MG63 (cell line): ENCODE measurements at regions not wholly inside any gene's neighbourhood (a gene's known extent, or its start where the extent isn't known, plus 50 kb on each side); places are given as distances from the start of the nearest gene placed in this dataset.

Experiments used
- DNase-seq: peaks from one replicate; pipeline ENCODE4 v3.0.0-alpha.2; 2020
- H3K27me3 ChIP-seq: fragments of 250-450 bp; sonication (Bioruptor Pico); 2 replicates; pipeline ENCODE4 v1.5.1; 2020; ENCODE audit warnings: mild to moderate bottlenecking, moderate library complexity
- H3K36me3 ChIP-seq: fragments of 250-450 bp; sonication (Bioruptor Pico); 2 replicates; pipeline ENCODE4 v1.5.1; 2020; ENCODE audit warnings: mild to moderate bottlenecking, moderate library complexity
- H3K4me3 ChIP-seq: fragments of 250-450 bp; sonication (Bioruptor Pico); 2 replicates; pipeline ENCODE4 v1.5.1; 2020; ENCODE audit warnings: mild to moderate bottlenecking, moderate library complexity
- H3K9me3 ChIP-seq: fragments of 250-450 bp; sonication (Bioruptor Pico); 2 replicates; pipeline ENCODE4 v1.5.1; 2020; ENCODE audit warnings: mild to moderate bottlenecking, moderate library complexity

GRCh38 chr1:34631126-34631525 is 123.7 kb upstream of the GJB5 start:
- H3K36me3 ChIP-seq, result no peaks in the 10 kb centered on the region
- no peak for DNase-seq
- H3K4me3 ChIP-seq, result no peak overlapping the region
- no peaks in the 10 kb centered on the region for H3K9me3 ChIP-seq
- no peaks in the 10 kb centered on the region for H3K27me3 ChIP-seq

GRCh38 chr1:34639701-34640100 is 115.1 kb upstream of the GJB5 start:
- Histone ChIP-seq H3K36me3 (no peaks in the 10 kb centered on the region), H3K27me3 (peaks cover 1% of the 10 kb centered on the region), H3K9me3 (no peaks in the 10 kb centered on the region), H3K4me3 (no peak overlapping the region)
- DNase-seq, result no peak

- H3K9me3 ChIP-seq, result no peaks in the 10 kb centered on the region
- H3K36me3 ChIP-seq, result no peaks in the 10 kb centered on the region
- no peak for DNase-seq
- H3K4me3 ChIP-seq, result no peak overlapping the region
- peaks cover 7% of the 10 kb centered on the region for H3K27me3 ChIP-seq
These were observed 114.0 kb upstream of the GJB5 start for GRCh38 chr1:34640654-34641401.

GRCh38 chr1:34642679-34643078 is 112.2 kb upstream of the GJB5 start:
- DNase-seq, result no peak
- peaks cover 11% of the 10 kb centered on the region for H3K27me3 ChIP-seq
- no peaks in the 10 kb centered on the region for H3K9me3 ChIP-seq
- H3K36me3 ChIP-seq, result no peaks in the 10 kb centered on the region
- no peak overlapping the region for H3K4me3 ChIP-seq

DNA sequence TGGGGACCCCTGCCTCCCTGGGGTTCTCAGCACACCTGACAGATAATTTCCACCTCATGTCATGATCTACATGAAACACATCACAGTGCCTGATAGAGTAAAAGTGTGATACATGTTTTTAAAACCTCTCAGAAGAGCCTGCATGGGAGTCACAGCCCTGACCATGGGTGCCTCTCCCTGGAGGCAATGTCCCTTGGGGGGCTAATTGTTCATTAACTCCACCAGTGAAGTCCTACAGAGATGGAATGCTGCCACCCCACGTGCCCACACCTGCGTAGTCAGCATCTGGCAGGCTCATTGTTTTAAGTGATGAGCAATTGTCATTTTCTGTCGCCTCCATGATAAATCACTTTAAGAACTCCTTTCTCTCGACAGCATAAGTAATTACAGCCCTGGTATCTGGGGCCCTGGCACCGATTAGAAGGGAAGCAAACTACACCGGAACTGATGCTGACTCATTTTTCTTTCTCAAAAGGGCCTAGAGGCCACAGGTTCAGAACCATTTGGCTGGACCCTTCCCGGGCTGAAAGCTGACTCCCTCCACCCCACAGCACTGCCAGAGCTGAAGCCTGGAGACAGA is 109.6 kb upstream of the GJB5 start:
- H3K36me3 ChIP-seq, result no peaks in the 10 kb centered on the region
- H3K9me3 ChIP-seq, result no peaks in the 10 kb centered on the region
- no peak overlapping the region for H3K4me3 ChIP-seq
- H3K27me3 ChIP-seq, result peaks cover 13% of the 10 kb centered on the region
- no peak for DNase-seq

- peaks cover 13% of the 10 kb centered on the region for H3K27me3 ChIP-seq
- H3K9me3 ChIP-seq, result no peaks in the 10 kb centered on the region
- no peak overlapping the region for H3K4me3 ChIP-seq
- no peak for DNase-seq
- H3K36me3 ChIP-seq, result no peaks in the 10 kb centered on the region
These were observed 108.9 kb upstream of the GJB5 start for GRCh38 chr1:34645919-34646318.

- no peak for DNase-seq
- Histone ChIP-seq H3K36me3 (no peaks in the 10 kb centered on the region), H3K4me3 (no peak overlapping the region), H3K9me3 (no peaks in the 10 kb centered on the region), H3K27me3 (peaks cover 17% of the 10 kb centered on the region)
These were observed 106.3 kb upstream of the GJB5 start for GRCh38 chr1:34648501-34648900.

DNA sequence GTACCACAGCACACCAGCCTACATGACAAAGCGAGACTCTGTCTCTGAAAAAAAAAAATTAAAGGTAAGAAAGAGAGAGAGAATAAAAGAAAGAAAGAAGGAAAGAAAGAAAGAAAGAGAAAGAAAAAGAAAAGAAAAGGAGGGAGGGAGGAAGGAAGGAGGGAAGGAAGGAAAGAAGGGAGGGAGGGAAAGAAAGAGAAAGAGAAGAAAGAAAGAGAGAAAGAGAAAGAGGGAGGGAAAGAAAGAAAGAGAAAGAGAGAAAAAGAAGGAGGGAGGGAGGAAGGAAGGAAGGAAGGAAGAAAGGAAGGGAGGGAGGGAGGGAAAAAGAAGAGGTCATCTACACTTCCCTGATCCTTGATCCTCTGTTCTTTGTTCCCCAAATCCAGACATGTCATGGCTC is 104.8 kb upstream of the GJB5 start:
- H3K9me3 ChIP-seq, result no peaks in the 10 kb centered on the region
- DNase-seq, result no peak

DNA sequence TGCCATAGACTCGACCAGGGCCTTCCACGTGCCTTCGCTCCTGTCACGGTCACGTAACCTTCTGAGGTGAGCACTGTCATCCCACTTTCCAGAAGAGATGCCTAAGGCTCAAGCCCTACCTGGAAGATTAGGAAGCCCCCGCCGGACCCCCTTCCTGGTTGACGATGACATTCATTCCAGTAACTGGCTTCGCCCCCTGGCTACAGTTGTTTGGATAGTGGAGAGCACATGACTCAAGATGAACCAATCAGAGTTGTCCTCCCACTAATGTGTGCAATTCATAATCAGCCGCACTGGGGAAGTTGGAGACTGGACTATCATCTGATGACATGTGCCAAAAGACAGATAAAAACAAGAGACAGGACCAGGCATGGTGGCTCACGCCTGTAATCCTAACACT is 104.0 kb upstream of the GJB5 start:
- Histone ChIP-seq H3K9me3 (no peaks in the 10 kb centered on the region), H3K36me3 (no peaks in the 10 kb centered on the region), H3K4me3 (no peak overlapping the region), H3K27me3 (peaks cover 10% of the 10 kb centered on the region)
- DNase-seq, result no peak

More for the DNA sequence above, 104.8 kb upstream of the GJB5 start:
- H3K36me3 ChIP-seq, result no peaks in the 10 kb centered on the region
- H3K4me3 ChIP-seq, result no peak overlapping the region
- peaks cover 13% of the 10 kb centered on the region for H3K27me3 ChIP-seq

GRCh38 chr1:34653110-34653509 is 101.7 kb upstream of the GJB5 start:
- Histone ChIP-seq H3K9me3 (no peaks in the 10 kb centered on the region), H3K27me3 (peaks cover 7% of the 10 kb centered on the region), H3K36me3 (no peaks in the 10 kb centered on the region), H3K4me3 (no peak overlapping the region)
- DNase-seq, result no peak

DNA sequence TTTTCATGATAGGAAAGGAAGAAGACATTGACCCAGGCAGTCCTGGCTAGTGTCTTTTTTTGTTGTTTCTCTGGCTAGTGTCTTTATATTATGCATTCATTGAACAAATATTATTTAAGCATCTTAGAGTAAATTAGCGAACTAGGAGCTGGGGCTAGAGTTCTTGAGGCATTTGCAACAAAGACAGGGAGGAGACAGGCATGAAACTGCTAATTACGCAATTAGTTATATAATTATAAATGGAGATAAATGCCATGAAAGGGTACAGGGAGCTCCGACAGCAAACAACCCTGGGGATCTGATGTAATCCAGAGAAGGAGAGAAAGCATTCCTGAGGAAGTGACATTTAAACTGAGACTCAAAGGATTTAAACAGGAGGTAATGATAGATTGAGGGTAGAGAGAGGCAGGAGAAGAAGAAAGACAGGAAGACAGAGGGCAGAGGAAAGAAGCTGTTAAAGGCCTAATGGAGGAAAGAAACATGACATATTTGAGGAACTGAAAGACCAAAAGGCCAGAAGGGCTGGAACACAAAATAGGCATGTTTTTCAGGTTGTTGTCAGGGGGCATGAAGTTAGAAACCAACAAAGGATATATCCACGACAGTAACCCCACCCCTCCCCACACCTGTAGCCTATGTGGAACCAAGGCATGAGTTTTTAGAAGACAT is 99.5 kb upstream of the GJB5 start:
- no peaks in the 10 kb centered on the region for H3K36me3 ChIP-seq
- no peaks in the 10 kb centered on the region for H3K9me3 ChIP-seq
- no peak overlapping the region for H3K4me3 ChIP-seq
- peaks cover 4% of the 10 kb centered on the region for H3K27me3 ChIP-seq
- no peak for DNase-seq

DNA sequence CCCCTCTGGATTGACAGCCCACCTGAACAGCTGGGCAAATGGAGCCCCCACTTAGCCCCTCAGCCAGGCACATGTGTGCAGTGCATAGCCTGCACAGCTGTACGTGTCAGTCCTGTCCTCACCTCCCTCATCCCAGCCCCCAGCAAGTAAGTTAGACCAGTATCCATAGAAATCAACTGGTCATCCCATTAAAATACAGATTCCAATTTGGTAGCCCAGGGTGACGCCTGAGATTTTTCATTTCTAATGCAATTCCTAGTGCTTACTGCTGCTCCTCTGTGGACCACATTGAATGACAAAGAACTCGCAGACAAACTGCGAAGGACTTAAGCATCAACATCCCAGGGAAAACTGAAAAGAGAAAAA is 99.0 kb upstream of the GJB5 start:
- Histone ChIP-seq H3K27me3 (peaks cover 4% of the 10 kb centered on the region), H3K36me3 (no peaks in the 10 kb centered on the region), H3K9me3 (no peaks in the 10 kb centered on the region), H3K4me3 (no peak overlapping the region)
- DNase-seq, result no peak

DNA sequence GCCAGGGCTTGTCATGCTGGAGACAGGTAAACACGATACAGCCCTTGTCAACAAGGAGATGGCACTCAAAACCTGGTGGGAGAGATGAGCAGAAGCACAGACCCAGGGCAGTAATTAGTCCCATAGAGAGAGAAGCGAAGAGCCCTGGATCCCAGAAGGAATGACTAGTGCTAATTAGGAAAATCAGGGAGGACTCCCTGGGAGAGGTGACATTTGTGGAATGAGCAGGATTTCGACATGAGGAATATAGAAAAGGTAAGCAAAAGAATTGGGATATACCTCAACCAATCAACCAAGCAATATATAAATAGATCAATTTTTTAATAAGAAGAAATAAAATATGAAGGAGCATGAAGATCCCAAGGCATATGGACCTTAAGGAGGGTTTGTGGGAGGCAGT is 98.5 kb upstream of the GJB5 start:
- Histone ChIP-seq H3K27me3 (peaks cover 4% of the 10 kb centered on the region), H3K36me3 (no peaks in the 10 kb centered on the region)

DNA sequence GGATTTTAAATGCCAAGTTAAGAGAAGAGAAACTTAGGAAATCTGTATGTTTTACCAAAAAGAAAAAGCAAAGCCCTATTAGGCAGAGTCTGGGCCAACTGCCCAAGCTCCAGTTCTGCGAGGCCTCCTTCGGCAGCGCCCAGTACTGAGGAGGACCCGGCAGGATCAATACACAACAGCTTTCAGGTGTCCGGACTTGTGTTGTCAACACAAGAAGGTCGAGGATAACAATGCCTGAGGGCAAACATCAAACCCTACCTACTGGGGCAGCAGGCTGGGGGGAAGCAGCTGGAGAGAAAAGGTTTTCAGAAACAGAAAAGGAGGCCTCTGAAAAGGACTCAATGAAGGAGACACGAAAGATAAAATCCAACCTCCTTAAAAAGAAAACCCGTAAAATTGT is 98.1 kb upstream of the GJB5 start:
- no peaks in the 10 kb centered on the region for H3K9me3 ChIP-seq
- H3K27me3 ChIP-seq, result peaks cover 2% of the 10 kb centered on the region; the same call in 1 of the 2 replicates
- H3K36me3 ChIP-seq, result no peaks in the 10 kb centered on the region
- no peak for DNase-seq
- H3K4me3 ChIP-seq, result no peak overlapping the region

More for the DNA sequence above, 98.5 kb upstream of the GJB5 start:
- H3K4me3 ChIP-seq, result no peak overlapping the region
- no peak for DNase-seq
- no peaks in the 10 kb centered on the region for H3K9me3 ChIP-seq

GRCh38 chr1:34657266-34657665 is 97.6 kb upstream of the GJB5 start:
- Histone ChIP-seq H3K4me3 (no peak overlapping the region), H3K27me3 (peaks cover 2% of the 10 kb centered on the region; the same call in 1 of the 2 replicates), H3K9me3 (no peaks in the 10 kb centered on the region), H3K36me3 (no peaks in the 10 kb centered on the region)
- no peak for DNase-seq

GRCh38 chr1:34657849-34658248 is 97.0 kb upstream of the GJB5 start:
- H3K9me3 ChIP-seq, result no peaks in the 10 kb centered on the region
- no peak overlapping the region for H3K4me3 ChIP-seq
- DNase-seq, result no peak
- peaks cover 2% of the 10 kb centered on the region; the same call in 1 of the 2 replicates for H3K27me3 ChIP-seq
- H3K36me3 ChIP-seq, result no peaks in the 10 kb centered on the region

DNA sequence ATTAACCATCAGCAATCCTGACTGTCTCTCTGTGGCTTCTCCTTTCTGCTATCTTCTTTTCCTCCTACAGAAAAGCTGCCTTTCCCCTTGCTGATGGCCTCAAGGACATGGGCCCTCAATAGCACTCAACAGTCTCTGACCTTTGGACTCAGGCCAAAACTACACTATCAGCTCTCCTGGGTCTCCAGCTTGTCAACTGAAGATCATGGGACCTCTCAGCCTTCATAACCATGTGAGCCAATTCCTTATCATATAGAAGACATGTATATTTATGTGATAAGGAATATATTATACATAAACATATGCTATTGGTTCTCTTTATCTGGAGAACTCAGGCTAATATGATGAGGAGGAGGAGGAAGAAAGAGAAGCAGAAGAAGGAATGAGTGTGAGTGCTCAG is 91.8 kb upstream of the GJB5 start:
- no peak for DNase-seq
- Histone ChIP-seq H3K4me3 (no peak overlapping the region), H3K27me3 (no peaks in the 10 kb centered on the region; the same call in 1 of the 2 replicates), H3K36me3 (no peaks in the 10 kb centered on the region), H3K9me3 (no peaks in the 10 kb centered on the region)

GRCh38 chr1:34668063-34668462 is 86.8 kb upstream of the GJB5 start:
- Histone ChIP-seq H3K36me3 (no peaks in the 10 kb centered on the region), H3K4me3 (no peak overlapping the region), H3K9me3 (no peaks in the 10 kb centered on the region), H3K27me3 (no peaks in the 10 kb centered on the region; the same call in 1 of the 2 replicates)
- no peak for DNase-seq
